Fibroblast of the aortic adventitia (primary cell): ENCODE measurements at regions not wholly inside any gene's neighbourhood (a gene's known extent, or its start where the extent isn't known, plus 50 kb on each side); places are given as distances from the start of the nearest gene placed in this dataset.

ENCODE experiments used
- DNase-seq: peaks from one replicate; pipeline ENCODE4 v3.0.0-alpha.2; 2010; ENCODE audit warnings: low read depth
- H3K4me3 ChIP-seq: 2 replicates; pipeline ENCODE4 v1.5.1; 2011; ENCODE audit warnings: low read depth, mild to moderate bottlenecking, control low read depth, low read length, moderate library complexity
- TF ChIP-seq, protein P1 (sequence below): IDR thresholded peaks from 2 replicates; pipeline ENCODE4 v1.5.1; 2011; ENCODE audit warnings: mild to moderate bottlenecking, low read length, control low read depth, inconsistent platforms; ENCODE audit not compliant: insufficient read depth

DNA sequence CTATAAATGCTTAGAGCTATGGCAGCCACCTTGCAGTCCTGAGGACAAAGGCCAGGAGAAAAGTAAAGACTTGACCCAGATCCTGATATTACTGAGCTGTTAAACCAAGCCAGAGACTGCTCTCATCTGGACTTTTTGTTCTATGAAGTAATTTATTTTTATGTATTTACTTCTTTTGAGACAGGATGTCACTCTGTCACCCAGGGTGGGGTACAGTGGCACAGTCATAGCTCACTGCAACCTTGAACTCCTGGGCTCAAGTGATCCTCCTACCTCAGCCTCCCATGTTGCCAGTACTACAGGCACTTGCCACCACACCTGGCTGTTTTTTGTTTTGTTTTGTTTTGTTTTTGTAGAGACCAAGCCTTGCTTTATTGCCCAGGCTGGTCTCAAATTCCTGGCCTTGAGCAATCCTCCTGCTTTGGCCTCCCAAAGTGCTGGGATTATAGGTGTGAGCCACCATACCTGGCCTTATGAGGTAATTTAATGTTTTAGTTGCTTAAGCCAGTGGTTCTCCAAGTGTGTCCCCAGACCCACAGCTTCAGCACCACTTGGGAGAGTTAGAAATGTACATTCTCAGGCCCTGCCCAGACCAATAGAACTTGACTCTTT is 112.1 kb downstream of the COPRS start:
- no peak overlapping the region for H3K4me3 ChIP-seq
- TF ChIP-seq, protein P1, sequence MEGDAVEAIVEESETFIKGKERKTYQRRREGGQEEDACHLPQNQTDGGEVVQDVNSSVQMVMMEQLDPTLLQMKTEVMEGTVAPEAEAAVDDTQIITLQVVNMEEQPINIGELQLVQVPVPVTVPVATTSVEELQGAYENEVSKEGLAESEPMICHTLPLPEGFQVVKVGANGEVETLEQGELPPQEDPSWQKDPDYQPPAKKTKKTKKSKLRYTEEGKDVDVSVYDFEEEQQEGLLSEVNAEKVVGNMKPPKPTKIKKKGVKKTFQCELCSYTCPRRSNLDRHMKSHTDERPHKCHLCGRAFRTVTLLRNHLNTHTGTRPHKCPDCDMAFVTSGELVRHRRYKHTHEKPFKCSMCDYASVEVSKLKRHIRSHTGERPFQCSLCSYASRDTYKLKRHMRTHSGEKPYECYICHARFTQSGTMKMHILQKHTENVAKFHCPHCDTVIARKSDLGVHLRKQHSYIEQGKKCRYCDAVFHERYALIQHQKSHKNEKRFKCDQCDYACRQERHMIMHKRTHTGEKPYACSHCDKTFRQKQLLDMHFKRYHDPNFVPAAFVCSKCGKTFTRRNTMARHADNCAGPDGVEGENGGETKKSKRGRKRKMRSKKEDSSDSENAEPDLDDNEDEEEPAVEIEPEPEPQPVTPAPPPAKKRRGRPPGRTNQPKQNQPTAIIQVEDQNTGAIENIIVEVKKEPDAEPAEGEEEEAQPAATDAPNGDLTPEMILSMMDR, result no peak
- no peak for DNase-seq

- DNase-seq, result peak; percentile 52
- TF ChIP-seq, protein P1, result no peak
Measured at GRCh38 chr17:31745964-31746600, 113.0 kb downstream of the COPRS start.

DNA sequence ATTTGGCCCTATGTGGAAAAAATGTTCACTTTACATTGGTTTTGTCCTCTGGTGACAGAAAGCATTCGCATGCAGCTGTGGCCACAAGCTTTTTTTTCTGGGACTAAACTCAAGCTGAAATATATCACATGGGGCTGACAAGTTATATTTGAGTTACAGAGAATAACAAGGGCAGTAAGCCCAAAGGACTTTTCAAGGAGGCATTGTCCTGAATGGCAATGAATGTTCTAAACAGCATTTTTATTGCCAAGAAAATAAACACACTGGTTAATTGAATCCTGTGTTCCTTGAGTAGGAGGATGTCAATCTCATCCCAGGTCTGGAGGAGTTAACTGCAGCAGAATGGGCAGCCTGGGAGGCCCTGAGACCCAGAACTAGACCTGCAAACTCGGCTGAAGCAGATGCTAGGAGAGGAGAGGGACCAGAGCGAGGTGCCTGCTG is 114.5 kb downstream of the COPRS start:
- TF ChIP-seq, protein P1, result no peak
- H3K4me3 ChIP-seq, result no peak overlapping the region
- peak; percentile 42 for DNase-seq

More at GRCh38 chr17:31745964-31746600, 113.0 kb downstream of the COPRS start:
- no peak overlapping the region for H3K4me3 ChIP-seq

GRCh38 chr17:31743797-31744196 is 115.2 kb downstream of the COPRS start:
- no peak overlapping the region for H3K4me3 ChIP-seq
- peak; percentile 70 for DNase-seq
- TF ChIP-seq, protein P1, result no peak

DNA sequence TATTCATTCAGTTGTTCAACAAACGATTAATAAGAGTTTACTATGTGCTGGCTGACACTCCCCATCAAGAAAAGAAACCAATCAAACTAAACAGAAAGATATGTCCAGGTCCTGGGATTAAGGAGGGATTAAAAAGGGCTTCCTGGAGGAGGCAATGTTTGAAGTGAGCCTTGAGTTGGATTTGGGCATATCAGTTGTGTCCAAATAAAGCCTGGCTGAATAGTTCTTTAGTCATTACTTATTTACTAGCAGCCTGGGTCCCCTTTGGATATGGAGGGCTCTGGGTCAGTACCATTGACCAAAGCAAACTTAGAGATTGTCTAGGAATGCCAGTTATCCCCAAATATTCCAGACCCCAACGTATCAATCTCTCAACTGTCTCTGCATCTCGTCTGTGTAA is 117.7 kb downstream of the COPRS start:
- no peak overlapping the region for H3K4me3 ChIP-seq
- TF ChIP-seq, protein P1, result no peak
- no peak for DNase-seq

DNA sequence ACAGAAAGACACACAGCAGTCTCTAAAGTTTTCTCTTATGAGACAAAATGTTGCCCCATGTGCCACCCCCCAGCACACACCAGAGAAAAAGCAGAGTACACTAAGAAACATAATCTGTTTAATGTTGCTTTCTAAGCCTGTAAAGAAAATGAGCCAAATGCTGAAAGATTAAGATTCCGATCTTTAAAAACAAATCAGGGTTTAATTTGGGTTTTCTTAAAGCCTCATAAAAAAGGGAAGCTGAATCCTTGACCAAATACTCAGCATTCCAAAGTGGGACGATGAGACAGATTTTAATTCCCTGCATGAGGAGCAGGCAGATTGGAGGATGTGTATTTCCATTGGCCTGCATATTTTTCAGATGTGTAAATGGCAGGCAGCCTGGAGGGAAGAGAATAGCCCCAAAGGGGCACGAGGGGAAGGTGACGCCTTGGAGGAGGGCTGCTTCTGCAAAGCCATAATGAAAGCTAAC is 118.4 kb downstream of the COPRS start:
- no peak overlapping the region for H3K4me3 ChIP-seq
- TF ChIP-seq, protein P1, result no peak
- DNase-seq, result peak; percentile 92
